22Rv1 (cell line): ENCODE measurements at regions not wholly inside any gene's neighbourhood (a gene's known extent, or its start where the extent isn't known, plus 50 kb on each side); places are given as distances from the start of the nearest gene placed in this dataset.

Experiments
- ZFX ChIP-seq: fragments of 450-650 bp; IDR thresholded peaks from 2 replicates; pipeline ENCODE4 v1.6.1; 2017; ENCODE audit warnings: antibody characterized with exemption, borderline replicate concordance
- TF ChIP-seq, protein P1 (sequence below): fragments of 450-650 bp; IDR thresholded peaks from 2 replicates; pipeline ENCODE4 v1.5.1; 2017; ENCODE audit warnings: mild to moderate bottlenecking

DNA sequence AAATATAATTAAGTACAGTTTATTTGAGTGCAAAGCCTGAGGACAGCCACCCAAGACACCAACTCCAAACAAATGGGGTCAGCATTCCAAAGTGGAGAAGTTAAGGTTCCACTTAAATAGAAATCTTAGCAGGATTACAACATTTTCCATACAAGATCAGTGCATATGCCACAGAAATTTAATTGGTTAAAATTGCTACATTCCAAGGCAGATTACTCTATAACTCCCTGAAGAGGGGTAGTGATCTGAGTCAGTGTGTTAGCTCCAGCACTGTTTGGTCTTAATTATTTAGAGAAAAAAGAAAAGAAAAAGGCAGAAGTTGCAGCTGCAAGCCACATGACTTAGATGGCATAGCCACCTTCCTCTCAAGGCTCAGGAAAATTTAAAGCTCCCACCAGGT lies 297.5 kb downstream of the HHIPL2 start:
- TF ChIP-seq, protein P1, sequence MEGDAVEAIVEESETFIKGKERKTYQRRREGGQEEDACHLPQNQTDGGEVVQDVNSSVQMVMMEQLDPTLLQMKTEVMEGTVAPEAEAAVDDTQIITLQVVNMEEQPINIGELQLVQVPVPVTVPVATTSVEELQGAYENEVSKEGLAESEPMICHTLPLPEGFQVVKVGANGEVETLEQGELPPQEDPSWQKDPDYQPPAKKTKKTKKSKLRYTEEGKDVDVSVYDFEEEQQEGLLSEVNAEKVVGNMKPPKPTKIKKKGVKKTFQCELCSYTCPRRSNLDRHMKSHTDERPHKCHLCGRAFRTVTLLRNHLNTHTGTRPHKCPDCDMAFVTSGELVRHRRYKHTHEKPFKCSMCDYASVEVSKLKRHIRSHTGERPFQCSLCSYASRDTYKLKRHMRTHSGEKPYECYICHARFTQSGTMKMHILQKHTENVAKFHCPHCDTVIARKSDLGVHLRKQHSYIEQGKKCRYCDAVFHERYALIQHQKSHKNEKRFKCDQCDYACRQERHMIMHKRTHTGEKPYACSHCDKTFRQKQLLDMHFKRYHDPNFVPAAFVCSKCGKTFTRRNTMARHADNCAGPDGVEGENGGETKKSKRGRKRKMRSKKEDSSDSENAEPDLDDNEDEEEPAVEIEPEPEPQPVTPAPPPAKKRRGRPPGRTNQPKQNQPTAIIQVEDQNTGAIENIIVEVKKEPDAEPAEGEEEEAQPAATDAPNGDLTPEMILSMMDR, result no peak
- TF ChIP-seq ZFX, result no peak
